GM18508 (cell line): ENCODE measurements at regions not wholly inside any gene's neighbourhood (a gene's known extent, or its start where the extent isn't known, plus 50 kb on each side); places are given as distances from the start of the nearest gene placed in this dataset.
"Not testable (repeated sequence)": the region's sequence is repeated elsewhere in the genome, so short reads cannot be mapped to it uniquely, and the experiment has no call there.

Source experiments
- ATAC-seq: cut with Tn5 transposase; IDR thresholded peaks from one replicate; pipeline ENCODE4 v1.9.1; 2021; ENCODE audit warnings: moderate number of reproducible peaks; ENCODE audit not compliant: insufficient read depth, unreplicated experiment

DNA sequence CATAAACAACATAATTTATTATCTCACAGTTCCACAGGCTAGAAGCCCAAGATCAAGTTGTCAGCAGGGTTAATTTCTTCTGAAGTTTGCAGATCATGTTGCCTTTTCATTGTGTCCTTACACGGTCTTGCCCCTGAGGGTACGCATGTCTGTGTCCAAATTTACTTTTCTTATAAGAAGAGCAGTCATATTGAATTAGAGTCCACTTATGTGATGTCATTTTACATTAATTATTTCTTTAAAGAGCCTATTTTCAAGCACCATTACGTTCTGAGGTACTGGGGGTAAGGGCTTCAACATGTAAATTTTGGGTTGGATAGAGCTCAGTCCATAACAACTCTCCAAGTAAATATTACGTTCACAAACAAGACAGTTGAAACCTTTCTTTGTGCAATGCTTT lies 236.6 kb upstream of the OR4E1 start:
- no peak for ATAC-seq

DNA sequence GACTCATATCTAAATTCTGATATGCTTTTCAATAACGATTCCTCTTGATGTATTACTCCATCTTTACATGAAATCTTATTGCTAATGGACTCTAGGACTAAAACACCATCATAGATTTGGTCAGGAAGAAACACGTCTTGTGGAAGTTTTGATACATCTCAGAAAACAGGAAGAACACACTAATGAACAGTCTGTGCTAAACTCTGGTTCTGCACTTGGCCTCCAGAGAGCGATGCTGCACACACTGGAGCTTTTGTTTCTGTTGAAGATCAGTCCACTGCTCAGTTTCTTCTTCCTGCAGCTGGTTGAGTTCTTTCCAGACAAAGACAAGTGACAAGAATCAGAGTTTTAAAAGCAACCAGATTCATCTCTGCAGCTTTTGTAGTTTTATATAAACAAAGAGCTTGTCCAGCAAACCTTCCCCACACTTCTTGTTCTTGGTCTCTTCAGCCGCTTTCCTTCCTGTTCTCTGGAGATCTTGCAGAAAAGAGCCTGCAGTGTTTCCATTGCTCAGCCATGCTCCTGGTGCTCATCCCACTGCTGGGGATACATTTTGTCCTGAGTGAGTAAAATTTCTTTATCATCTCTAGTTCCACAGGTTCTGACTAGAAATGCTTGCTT lies 229.1 kb upstream of the OR4E1 start:
- ATAC-seq, result no peak

DNA sequence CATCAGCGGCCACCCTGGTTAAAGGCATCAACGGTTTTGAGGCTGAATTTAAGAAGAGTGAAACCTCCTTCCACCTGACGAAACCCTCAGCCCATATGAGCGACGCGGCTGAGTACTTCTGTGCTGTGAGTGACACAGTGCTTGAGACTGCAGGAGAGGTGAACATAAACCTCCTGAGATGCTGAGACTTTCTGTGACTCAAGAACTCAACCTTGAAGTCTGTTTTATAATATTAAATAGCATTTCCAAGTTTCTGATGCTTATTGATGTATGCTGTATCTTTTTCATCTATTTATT lies 221.2 kb upstream of the OR4E1 start:
- not testable (repeated sequence) for ATAC-seq

DNA sequence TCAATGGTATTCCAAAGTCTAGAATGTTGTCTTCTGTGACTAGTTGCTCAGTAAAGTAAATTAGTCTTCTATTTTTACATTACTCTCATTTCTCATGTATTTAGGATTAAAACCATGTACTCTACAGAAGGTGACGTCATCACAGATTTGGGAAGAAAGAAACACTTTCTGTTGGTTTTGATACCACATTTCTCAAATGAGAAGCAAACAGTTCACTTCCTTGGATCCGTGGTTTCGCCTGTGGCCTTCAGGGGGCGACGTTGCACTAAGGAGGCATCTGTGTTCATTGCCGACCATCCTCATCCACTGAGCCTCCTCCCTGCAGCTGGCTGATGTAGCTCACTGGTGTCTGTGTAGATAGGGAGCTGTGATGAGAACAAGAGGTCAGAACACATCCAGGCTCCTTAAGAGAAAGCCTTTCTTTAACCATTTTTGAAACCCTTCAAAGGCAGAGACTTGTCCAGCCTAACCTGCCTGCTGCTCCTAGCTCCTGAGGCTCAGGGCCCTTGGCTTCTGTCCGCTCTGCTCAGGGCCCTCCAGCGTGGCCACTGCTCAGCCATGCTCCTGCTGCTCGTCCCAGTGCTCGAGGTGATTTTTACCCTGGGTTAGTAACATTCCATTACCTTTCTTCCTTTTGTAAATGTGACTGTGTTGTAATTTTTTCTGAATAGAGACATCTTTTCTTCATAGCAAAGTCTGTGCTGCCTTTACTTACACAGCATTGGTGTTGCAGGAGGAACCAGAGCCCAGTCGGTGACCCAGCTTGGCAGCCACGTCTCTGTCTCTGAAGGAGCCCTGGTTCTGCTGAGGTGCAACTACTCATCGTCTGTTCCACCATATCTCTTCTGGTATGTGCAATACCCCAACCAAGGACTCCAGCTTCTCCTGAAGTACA lies 220.6 kb upstream of the OR4E1 start:
- no peak for ATAC-seq

DNA sequence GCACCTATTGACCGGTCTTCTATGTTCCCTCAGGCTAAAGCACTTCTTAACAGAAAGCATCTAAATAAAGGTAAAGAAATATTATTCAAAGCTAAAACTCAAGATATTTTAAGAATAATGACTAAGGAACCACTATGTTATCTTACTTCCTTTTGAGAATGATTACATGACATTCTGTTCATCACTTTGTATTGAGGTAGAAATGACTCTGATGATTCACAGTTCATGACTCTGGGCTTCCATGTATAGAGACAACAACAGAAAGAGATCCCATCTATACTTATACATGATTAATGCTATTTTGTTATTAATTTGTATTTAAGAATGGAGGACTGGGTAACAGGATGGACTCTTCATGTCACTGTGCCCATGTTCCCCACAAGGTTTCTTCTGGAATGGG lies 218.3 kb upstream of the OR4E1 start:
- no peak for ATAC-seq

DNA sequence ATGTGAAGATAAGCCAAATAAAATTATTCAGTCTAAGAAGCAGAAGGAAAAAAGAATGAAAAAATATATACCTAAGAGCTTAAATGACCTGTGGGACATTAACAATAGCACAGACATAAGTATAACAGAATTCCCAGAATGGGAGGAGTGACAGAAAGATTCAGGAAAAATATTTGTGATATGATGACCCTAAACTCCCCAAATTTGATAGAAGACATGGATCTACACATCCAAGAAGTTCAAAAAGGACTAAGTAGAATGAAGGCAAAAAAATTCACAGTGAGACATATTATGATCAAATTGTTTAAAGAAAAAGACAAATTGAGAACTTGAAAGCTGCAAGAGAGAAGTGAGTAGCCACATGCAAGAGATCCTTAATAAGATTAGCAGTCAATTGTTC lies 211.4 kb upstream of the OR4E1 start:
- no peak for ATAC-seq

DNA sequence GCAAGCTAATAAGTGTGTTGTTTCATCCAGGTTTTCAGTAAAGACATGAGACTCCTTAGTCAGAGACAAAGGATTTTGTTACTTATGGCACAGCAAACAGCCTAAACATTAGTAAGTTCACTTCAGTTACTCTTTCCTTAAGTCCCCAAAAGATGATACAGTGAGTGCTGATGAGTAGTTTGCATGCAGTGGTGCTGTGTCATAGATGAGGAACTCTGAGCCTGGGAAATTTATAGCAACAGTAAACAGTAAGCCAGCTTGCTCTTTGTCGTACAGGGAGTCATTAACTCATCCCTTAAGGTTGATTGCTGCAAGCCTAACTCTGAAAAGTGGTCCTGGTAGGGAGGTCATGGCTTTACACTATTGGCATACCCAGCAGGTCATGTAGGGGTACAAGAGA lies 208.6 kb upstream of the OR4E1 start:
- no peak for ATAC-seq

DNA sequence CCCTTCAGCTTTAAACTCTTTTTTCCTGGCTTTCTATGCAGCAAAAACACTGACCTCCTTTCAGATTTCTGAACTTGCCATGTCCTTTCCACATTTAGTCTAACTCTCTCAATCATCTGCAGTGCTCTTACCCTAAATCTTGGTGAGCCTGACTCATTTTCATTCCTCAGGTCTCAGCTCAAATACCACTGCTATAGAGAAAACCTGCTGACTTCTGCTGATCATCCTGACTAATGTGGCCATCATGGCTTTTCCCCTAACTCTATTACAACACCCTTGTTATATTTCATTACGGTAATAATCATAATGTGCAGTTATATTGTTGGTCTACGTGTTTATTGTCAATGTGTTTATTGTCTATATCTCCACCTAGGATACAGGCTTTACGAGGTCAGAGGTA lies 207.3 kb upstream of the OR4E1 start:
- ATAC-seq, result no peak

DNA sequence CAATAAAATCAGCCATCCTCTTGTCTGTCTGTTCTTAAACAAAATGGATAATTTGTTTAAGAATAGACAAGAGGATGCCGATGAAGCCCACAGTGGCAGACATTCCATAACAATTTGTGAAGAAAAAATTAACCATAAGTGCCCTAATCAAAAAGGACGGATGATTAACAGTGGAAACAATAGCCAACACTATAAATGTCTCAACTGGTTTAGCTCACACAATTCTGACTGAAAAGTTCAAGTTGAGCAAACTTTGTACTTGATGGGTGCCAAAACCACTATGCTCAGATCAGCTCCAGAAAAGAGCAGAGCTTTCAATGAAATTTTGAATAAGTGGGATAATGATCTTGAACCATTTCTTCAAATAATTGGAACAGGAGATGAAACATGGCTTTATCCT lies 202.2 kb upstream of the OR4E1 start:
- ATAC-seq, result no peak

DNA sequence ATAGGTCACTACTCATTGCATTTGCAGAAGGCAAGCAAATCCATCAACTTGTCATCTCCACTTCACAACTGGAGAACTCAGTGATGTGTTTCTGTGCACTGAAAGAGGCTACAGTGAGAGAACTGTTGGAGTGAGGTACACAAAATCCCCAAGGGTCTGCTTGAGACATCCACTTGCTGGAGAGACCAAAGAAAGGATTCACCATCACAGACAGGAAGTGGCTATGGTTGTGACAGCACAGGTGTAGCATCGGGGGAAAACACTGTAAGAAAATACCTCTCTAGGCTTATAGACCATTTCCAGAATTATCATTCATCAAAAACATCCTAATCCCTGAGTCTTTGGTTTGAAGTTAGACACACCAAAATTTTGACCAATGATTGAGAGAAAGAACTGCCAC lies 201.3 kb upstream of the OR4E1 start:
- no peak for ATAC-seq

DNA sequence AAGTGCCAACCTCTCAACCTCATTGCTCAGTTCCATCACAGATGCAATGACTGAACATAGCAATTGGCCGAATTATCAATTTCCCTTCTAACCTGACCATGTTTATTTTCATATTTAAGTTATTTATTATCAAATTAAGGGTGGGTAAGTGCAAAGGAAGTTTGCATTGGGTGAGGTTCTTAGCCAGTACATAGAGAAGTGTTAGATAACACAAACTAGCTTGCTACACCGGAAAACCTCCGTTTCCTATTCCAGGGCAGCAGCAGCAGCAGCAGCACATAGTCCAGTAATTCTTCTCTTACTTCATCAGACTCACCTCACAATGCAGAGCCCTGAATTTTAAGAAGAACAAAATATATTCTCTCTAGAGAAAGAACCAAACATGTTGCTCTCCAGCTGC lies 200.5 kb upstream of the OR4E1 start:
- ATAC-seq, result no peak

DNA sequence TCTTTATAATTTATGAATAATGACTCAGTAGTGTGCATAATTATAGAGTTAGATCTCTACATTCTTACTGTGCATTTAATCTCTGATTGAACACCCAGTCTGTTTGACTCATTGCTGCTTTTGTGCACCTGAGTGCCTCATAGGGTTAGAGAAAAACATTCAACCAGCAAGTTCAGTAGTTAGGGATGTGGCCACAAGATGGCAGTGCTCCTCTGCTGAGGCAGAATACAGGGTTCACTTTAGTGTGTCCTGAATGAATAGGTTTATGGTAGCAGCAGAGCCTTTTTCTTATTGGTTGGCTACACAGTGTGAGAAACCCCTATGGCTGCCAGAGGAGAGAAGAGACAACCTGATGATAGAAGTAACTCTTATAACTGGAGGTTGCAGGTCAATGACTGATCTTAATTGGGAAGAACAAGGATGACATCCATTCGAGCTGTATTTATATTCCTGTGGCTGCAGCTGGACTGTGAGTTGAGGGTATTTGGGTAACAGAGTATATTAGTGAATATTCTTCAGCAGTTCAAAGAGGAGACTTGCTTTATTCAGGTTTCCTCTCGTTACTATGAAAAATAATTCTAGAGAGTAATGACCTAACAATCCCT lies 194.9 kb upstream of the OR4E1 start:
- no peak for ATAC-seq

DNA sequence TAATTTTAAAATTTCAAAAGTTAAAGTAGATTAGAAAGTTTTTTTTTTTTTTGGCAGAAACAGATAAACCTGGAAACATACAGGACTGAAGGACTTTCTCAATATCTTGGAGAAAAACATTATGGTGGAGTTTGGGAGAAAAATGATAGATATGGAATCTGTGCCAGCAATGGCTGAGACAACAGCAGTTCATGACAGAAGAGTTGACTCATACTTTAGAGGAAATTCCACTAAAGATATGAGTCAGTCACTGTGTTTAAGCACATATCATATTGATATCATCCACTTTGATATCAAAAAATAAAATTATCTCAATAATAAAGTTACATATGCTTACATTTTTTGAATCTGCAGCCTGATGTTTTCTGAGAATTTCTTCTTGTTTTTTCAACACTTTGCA lies 193.9 kb upstream of the OR4E1 start:
- no peak for ATAC-seq

DNA sequence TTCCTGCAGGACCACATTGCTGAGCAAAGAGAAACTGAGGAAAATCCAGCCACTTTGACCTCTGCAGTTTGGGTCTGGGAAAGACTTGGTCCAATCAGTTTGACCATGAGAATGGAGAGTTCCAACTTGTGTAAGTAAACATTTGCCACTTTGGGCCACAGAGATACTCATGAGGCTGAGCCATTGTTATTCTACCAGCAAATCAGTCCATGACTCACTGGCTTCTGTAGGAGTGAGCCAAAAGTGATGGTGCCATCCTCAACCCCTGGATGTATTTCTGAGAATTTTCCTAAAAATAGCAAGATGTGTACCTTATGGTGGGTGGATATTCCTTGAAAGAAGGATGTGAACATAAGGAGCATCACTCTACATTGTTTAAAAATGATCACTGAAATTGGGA lies 192.9 kb upstream of the OR4E1 start:
- ATAC-seq, result no peak

DNA sequence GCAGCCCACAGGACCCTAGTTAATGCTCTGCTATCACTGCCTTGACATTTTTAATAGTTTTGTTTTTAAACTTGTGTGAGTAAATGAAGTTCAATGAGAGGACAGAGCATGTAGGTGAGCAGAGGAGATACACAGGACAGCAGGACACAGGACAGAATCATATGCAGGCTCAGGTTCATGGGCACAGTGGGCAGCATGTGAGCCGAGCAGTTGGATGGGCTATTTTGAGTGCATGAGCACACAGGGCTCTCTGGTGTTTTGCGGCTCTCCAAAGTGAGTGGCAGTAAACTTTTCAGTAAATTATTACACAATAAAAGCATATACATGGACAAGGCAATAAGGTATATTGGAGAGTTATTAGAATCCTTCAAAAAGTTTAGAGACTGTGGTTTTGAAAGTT lies 189.7 kb upstream of the OR4E1 start:
- no peak for ATAC-seq

DNA sequence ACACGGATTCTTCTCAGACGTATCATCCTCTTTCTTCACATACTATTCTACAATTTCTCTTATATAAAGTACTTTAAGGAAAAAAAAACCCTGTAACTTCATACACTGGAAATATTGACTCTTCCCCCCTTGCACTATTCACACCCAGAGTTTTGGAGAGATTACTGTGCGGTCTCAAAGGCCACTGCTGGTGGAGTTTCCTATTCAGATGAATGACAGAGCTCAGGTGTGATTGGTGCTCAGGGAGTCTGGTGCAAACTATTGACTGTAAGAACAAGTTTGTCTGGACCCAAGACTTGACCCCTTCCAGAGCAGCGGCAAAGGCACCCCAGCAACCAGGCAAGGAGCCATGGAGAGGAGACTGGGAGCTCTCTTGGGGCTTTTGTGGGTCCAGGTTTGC lies 187.5 kb upstream of the OR4E1 start:
- no peak for ATAC-seq

DNA sequence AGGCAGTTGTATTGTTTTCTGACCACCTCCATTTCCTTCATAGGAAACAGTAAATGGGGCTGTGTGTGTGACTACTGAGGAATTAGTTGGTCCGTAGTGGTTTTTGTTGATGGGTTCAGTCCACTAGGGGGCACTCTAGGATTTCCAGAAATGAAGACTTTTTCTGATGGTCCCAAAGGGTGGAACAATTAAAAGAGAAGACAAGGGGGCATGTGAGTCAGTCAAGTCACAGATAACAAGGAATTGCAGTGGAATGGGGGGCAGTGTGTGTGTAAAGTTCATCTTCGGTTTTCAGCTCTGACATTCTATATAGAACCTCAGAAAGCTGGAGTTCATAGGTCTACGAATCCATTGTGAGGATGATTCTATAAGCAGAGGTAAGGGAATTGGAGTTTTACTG lies 186.6 kb upstream of the OR4E1 start:
- no peak for ATAC-seq

DNA sequence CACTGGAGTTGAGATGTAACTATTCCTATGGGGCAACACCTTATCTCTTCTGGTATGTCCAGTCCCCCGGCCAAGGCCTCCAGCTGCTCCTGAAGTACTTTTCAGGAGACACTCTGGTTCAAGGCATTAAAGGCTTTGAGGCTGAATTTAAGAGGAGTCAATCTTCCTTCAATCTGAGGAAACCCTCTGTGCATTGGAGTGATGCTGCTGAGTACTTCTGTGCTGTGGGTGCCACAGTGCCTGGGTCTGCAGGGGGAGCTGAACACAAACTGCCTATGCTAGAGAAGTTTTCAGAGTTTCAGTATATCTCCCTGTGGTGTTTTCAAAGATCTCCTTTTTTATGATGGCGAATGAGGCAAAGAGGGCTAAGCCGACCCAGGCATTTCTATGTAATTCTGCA lies 179.2 kb upstream of the OR4E1 start:
- ATAC-seq, result no peak

DNA sequence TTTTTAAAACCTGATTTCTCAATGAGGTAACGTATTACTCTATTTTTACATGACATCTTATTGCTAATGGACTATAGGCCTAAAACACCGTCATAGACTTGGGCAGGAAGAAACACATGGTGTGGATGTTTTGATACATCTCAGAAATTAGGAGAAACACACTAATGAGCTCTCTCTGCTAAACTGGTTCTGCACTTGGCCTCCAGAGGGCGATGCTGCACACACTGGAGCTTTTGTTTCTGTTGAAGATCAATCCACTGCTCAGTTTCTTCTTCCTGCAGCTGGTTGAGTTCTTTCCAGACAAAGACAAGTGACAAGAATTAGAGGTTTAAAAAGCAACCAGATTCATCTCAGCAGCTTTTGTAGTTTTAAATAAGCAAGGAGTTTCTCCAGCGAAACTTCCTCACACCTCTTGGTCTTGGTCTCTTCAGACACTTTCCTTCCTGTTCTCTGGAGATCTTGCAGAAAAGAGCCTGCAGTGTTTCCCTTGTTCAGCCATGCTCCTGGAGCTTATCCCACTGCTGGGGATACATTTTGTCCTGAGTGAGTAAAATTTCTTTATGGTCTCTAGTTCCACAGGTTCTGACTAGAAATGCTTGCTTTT lies 178.5 kb upstream of the OR4E1 start:
- no peak for ATAC-seq

DNA sequence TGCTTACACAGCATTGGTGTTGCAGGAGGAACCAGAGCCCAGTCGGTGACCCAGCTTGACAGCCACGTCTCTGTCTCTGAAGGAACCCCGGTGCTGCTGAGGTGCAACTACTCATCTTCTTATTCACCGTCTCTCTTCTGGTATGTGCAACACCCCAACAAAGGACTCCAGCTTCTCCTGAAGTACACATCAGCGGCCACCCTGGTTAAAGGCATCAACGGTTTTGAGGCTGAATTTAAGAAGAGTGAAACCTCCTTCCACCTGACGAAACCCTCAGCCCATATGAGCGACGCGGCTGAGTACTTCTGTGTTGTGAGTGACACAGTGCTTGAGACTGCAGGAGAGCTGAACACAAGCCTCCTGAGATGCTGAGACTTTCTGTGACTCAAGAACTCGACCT lies 173.3 kb upstream of the OR4E1 start:
- not testable (repeated sequence) for ATAC-seq

DNA sequence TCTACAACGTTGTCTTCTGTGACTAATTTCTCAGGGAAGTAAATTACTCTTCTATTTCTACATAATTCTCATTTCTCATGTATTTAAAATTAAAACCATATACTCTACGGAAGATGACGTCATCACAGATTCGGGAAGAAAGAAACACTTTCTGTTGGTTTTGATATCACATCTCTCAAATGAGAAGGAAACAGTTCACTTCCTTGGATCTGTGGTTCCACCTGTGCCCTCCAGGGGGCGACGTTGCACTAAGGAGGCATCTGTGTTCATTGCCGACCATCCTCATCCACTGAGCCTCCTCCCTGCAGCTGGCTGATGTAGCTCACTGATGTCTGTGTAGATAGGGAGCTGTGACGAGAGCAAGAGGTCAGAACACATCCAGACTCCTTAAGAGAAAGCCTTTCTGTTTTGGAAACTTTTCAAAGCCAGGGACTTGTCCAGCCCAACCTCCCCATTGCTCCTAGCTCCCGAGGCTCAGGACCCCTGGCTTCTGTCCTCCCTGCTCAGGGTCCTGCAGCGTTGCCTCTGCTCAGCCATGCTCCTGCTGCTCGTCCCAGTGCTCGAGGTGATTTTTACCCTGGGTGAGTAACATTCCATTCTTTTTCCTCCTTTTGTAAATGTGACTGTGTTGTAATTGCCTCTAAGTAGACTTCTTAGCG lies 172.7 kb upstream of the OR4E1 start:
- ATAC-seq, result no peak
